ENCODE measurements at regions not wholly inside any gene's neighbourhood (a gene's known extent, or its start where the extent isn't known, plus 50 kb on each side); places are given as distances from the start of the nearest gene placed in this dataset.
"Not testable (repeated sequence)": the region's sequence is repeated elsewhere in the genome, so short reads cannot be mapped to it uniquely, and the experiment has no call there.

- not testable (repeated sequence) for DNase-seq (ENCODE audit: low read depth in 2 of 2)
These were observed 171.8 kb downstream of the NPIPB11 start for GRCh38 chr16:29234536-29235275.

GRCh38 chr16:29233705-29234404 lies 172.7 kb downstream of the NPIPB11 start:
- not testable (repeated sequence) for DNase-seq (ENCODE audit: low read depth in 2 of 2)

- no peak for DNase-seq (ENCODE audit: low read depth in 2 of 2)
These were observed 173.5 kb downstream of the NPIPB11 start for GRCh38 chr16:29232811-29233704.

GRCh38 chr16:29232160-29232705 lies 174.3 kb downstream of the NPIPB11 start:
- not testable (repeated sequence) for DNase-seq (ENCODE audit: low read depth in 2 of 2)

- no peak for DNase-seq (ENCODE audit: low read depth in 2 of 2)
These were observed 175.3 kb downstream of the NPIPB11 start for GRCh38 chr16:29231244-29231643.

GRCh38 chr16:29230671-29231096 lies 175.8 kb downstream of the NPIPB11 start:
- no peak for DNase-seq (ENCODE audit: low read depth in 2 of 2)

- not testable (repeated sequence) for DNase-seq (ENCODE audit: low read depth in 2 of 2)
These were observed 176.4 kb downstream of the NPIPB11 start for GRCh38 chr16:29230006-29230668.

- not testable (repeated sequence) for DNase-seq (ENCODE audit: low read depth in 2 of 2)
These were observed 176.9 kb downstream of the NPIPB11 start for GRCh38 chr16:29229616-29230005.

- DNase-seq (ENCODE audit: low read depth in 2 of 2) = not testable (repeated sequence)
These were observed 177.6 kb downstream of the NPIPB11 start for GRCh38 chr16:29228664-29229611.

- DNase-seq (ENCODE audit: low read depth in 2 of 2) = peak; percentile 7 to 21
These were observed 178.5 kb downstream of the NPIPB11 start for GRCh38 chr16:29227751-29228663.

- DNase-seq (ENCODE audit: low read depth in 2 of 2) = no peak
These were observed 179.7 kb downstream of the NPIPB11 start for GRCh38 chr16:29226782-29227181.

- not testable (repeated sequence) for DNase-seq (ENCODE audit: low read depth in 2 of 2)
These were observed 181.8 kb downstream of the NPIPB11 start for GRCh38 chr16:29224675-29225074.

GRCh38 chr16:29222615-29223014 lies 183.9 kb downstream of the NPIPB11 start:
- not testable (repeated sequence) for DNase-seq (ENCODE audit: low read depth in 2 of 2)

- not testable (repeated sequence) for DNase-seq (ENCODE audit: low read depth in 2 of 2)
These were observed 184.5 kb downstream of the NPIPB11 start for GRCh38 chr16:29222008-29222407.

GRCh38 chr16:29221281-29221955 lies 185.1 kb downstream of the NPIPB11 start:
- not testable (repeated sequence) for DNase-seq (ENCODE audit: low read depth in 2 of 2)

- not testable (repeated sequence) for DNase-seq (ENCODE audit: low read depth in 2 of 2)
These were observed 185.8 kb downstream of the NPIPB11 start for GRCh38 chr16:29220647-29221191.

GRCh38 chr16:29219966-29220646 lies 186.4 kb downstream of the NPIPB11 start:
- DNase-seq (ENCODE audit: low read depth in 2 of 2) = not testable (repeated sequence)
